Ishikawa (cell line): ENCODE measurements at regions not wholly inside any gene's neighbourhood (a gene's known extent, or its start where the extent isn't known, plus 50 kb on each side); places are given as distances from the start of the nearest gene placed in this dataset.

Experiments
- CEBPB ChIP-seq: IDR thresholded peaks from 2 replicates; pipeline ENCODE4 v1.6.1; 2012
- CREB1 ChIP-seq: IDR thresholded peaks from 2 replicates; pipeline ENCODE4 v1.6.1; 2012; ENCODE audit warnings: low read depth
- EGR1 ChIP-seq: IDR thresholded peaks from 2 replicates; pipeline ENCODE4 v1.6.1; 2012
- EP300 ChIP-seq: IDR thresholded peaks from 2 replicates; pipeline ENCODE4 v1.6.1; 2012; ENCODE audit warnings: borderline replicate concordance
- FOXM1 ChIP-seq: IDR thresholded peaks from 2 replicates; pipeline ENCODE4 v1.6.1; 2012; ENCODE audit warnings: low read depth, borderline replicate concordance
- NFIC ChIP-seq: IDR thresholded peaks from 2 replicates; pipeline ENCODE4 v1.6.1; 2012
- RAD21 ChIP-seq: IDR thresholded peaks from 2 replicates; pipeline ENCODE4 v1.6.1; 2012; ENCODE audit warnings: low read depth
- TAF1 ChIP-seq: IDR thresholded peaks from 2 replicates; pipeline ENCODE4 v1.6.1; 2012; ENCODE audit warnings: low read depth, mild to moderate bottlenecking
- TCF12 ChIP-seq: IDR thresholded peaks from 2 replicates; pipeline ENCODE4 v1.6.1; 2012; ENCODE audit warnings: low read depth
- TEAD4 ChIP-seq: IDR thresholded peaks from 2 replicates; pipeline ENCODE4 v1.6.1; 2012
- YY1 ChIP-seq: IDR thresholded peaks from 2 replicates; pipeline ENCODE4 v1.6.1; 2012; ENCODE audit warnings: low read depth
- ZBTB7A ChIP-seq: IDR thresholded peaks from 2 replicates; pipeline ENCODE4 v1.6.1; 2012; ENCODE audit warnings: low read depth
- TF ChIP-seq, protein P1 (sequence below): IDR thresholded peaks from 2 replicates; pipeline ENCODE4 v1.6.1; 2012; ENCODE audit warnings: low read depth, mild to moderate bottlenecking
- TF ChIP-seq, protein P2 (sequence below): IDR thresholded peaks from 2 replicates; pipeline ENCODE4 v1.6.1; 2012
- TF ChIP-seq, protein P3 (sequence below): IDR thresholded peaks from 2 replicates; pipeline ENCODE4 v1.6.1; 2012

DNA sequence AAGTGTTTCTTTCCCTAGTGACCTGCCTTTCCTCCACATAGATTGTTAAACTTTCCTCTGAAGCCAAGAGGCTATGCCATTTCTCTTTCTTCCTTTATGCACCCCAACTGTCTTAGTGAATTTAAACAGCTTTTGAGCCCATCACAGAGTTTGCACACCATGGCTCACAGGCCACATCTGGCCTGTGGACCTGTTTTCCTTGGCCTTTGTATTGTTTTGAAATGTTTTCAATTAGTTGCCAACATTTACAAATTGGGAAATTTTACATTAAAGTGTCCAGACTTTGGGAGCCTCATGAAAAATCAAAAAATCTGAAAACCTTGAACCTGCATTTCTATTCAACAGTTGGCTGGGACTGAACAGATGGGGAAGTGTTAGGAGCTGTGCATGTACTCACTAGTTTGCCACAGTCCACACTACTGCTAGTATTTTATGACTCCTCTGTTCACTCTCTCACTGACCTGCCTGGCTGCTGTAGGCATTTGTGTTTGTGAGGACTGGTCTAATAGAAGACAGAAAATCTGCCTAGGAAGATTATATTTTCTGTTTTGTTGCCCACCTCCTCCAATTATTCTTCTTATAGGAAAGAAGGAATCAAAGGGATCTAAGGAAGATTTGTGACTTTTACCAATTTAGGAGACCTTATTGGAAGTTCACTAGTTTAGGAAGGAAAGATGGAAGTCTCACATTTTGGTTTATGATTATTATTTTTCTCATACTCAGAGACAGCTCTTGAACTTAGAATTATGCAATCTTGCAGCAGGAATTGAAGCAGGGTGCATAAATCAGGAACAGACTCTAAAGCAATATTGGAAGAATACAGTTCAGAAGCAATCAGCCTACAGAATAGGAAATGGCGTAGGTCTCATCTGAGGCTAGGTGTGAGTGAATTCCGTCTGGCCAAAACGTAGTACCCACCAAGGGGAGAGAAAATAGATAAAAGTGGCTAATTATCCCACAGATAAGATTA lies 134.7 kb downstream of the HLX start:
- TF ChIP-seq YY1 = no peak
- TF ChIP-seq EP300 = no peak
- TF ChIP-seq ZBTB7A = no peak
- no peak for TF ChIP-seq TAF1
- TF ChIP-seq, protein P1, sequence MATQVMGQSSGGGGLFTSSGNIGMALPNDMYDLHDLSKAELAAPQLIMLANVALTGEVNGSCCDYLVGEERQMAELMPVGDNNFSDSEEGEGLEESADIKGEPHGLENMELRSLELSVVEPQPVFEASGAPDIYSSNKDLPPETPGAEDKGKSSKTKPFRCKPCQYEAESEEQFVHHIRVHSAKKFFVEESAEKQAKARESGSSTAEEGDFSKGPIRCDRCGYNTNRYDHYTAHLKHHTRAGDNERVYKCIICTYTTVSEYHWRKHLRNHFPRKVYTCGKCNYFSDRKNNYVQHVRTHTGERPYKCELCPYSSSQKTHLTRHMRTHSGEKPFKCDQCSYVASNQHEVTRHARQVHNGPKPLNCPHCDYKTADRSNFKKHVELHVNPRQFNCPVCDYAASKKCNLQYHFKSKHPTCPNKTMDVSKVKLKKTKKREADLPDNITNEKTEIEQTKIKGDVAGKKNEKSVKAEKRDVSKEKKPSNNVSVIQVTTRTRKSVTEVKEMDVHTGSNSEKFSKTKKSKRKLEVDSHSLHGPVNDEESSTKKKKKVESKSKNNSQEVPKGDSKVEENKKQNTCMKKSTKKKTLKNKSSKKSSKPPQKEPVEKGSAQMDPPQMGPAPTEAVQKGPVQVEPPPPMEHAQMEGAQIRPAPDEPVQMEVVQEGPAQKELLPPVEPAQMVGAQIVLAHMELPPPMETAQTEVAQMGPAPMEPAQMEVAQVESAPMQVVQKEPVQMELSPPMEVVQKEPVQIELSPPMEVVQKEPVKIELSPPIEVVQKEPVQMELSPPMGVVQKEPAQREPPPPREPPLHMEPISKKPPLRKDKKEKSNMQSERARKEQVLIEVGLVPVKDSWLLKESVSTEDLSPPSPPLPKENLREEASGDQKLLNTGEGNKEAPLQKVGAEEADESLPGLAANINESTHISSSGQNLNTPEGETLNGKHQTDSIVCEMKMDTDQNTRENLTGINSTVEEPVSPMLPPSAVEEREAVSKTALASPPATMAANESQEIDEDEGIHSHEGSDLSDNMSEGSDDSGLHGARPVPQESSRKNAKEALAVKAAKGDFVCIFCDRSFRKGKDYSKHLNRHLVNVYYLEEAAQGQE = no peak
- TF ChIP-seq, protein P2, sequence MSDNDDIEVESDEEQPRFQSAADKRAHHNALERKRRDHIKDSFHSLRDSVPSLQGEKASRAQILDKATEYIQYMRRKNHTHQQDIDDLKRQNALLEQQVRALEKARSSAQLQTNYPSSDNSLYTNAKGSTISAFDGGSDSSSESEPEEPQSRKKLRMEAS = no peak
- TF ChIP-seq CREB1 = no peak
- no peak for TF ChIP-seq RAD21
- TF ChIP-seq TCF12 = no peak
- no peak for TF ChIP-seq FOXM1
- TF ChIP-seq, protein P3, sequence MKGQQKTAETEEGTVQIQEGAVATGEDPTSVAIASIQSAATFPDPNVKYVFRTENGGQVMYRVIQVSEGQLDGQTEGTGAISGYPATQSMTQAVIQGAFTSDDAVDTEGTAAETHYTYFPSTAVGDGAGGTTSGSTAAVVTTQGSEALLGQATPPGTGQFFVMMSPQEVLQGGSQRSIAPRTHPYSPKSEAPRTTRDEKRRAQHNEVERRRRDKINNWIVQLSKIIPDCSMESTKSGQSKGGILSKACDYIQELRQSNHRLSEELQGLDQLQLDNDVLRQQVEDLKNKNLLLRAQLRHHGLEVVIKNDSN = no peak
- no peak for TF ChIP-seq TEAD4
- TF ChIP-seq CEBPB = no peak
- TF ChIP-seq EGR1 = no peak
- TF ChIP-seq NFIC = no peak

DNA sequence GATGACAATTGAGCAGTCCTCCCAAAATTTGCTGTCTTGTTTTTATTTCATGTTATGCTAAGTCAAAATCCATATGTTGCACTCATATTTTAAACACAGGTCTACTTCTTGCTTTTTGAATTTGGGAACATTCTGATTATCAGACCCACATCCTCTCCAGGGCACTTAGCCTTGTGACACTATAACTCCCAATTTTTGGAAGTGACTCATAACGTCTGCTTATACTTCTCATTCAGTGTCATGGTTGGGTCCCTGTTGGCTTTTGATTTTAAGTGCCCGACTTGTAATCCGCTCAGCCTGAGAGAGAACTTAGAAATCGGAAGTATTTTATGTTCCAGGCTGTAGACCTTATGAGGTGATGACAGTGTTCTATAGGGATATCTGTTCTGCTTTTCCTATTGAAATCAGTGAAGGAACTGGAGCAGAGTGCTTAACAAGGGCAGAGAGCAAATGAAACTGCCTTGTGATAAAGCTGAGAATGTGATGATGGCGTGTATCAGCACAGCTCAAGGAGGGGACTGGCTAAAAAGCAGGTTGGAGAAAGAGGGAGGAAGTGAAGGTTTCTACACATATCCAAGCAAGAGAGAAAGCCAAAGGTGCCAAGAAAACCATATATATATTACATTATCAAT lies 136.0 kb downstream of the HLX start:
- no peak for TF ChIP-seq YY1
- no peak for TF ChIP-seq RAD21

DNA sequence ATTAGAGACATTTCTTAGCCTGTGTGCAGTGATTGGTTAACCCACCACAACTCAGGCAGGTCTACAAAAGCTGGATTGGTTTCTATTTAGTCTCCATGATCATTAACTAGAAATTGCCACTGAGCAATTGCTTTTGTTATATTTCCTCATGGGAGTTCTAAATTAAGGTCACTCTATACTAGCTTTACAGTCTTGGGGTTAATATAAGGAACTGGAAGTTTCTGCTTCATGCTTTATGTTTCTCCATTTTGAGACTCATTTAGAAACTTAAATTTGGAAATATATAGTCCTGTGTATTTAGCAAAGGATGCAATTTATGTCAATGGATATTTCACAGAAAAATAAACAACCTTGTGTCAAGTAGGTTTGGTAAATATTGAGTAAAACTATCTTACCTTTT lies 137.5 kb downstream of the HLX start:
- no peak for TF ChIP-seq CEBPB

DNA sequence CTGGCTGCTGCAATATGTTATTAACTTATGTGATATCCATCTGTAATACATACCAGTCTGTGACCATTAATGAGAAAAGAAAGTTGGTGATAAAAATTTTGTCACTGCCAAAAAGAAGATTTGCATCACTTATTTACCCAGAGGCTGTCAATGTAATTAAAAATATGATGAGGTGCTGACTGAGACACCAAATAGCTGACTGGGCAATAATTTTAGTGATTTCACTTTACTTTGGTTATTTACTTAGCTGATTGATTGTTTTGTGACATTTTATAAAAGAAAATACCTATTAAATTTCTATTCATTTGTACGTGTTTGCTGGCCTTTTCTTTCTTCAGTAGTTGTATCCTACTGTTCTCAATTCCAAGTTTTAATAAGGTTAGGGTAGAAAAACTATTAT lies 139.2 kb downstream of the HLX start:
- TF ChIP-seq, protein P1 = no peak
- TF ChIP-seq YY1 (no peak), EP300 (no peak), TCF12 (no peak), FOXM1 (no peak), CEBPB (no peak), EGR1 (no peak)
- TF ChIP-seq, protein P3 = no peak

DNA sequence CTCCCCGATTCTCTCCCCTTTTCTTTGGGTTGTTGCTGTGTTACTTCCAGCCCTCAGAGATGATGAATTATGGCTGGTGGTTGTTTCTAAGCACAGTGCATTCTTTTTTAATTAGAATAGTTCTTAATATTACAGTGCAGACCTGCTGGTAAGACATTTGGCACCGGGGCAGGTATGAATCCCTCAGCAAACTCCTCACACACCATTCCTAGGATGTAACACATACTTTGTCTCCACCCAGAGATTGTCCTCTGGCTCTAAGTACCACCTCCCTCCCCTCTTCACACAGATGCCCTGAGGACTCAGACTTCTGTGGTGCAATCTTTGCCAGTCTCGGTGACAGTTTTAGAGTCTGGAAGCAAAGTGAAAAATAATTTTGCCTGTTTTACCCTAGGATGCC lies 143.1 kb downstream of the HLX start:
- TF ChIP-seq TCF12 (no peak), ZBTB7A (no peak), EGR1 (no peak), EP300 (no peak), CEBPB (no peak), TEAD4 (no peak), TAF1 (no peak), CREB1 (no peak), FOXM1 (no peak), RAD21 (no peak), YY1 (no peak), NFIC (no peak)
- TF ChIP-seq, protein P2 = no peak
- TF ChIP-seq, protein P3 = no peak
- TF ChIP-seq, protein P1 = no peak
